IgD-negative memory B cell (primary cell): ENCODE measurements at regions not wholly inside any gene's neighbourhood (a gene's known extent, or its start where the extent isn't known, plus 50 kb on each side); places are given as distances from the start of the nearest gene placed in this dataset.

Experiments used
- H3K27ac Mint-ChIP-seq, 3 donors: one replicate each; pipeline ENCODE4 v1.8.0; 2020 to 2022; ENCODE audit warnings: mild to moderate bottlenecking in 3 of 3, mixed read lengths in 3 of 3, moderate library complexity in 1 of 3
- H3K27me3 Mint-ChIP-seq: one replicate; pipeline ENCODE4 v1.8.0; 2021; ENCODE audit warnings: mixed read lengths
- H3K36me3 Mint-ChIP-seq: one replicate; pipeline ENCODE4 v1.8.0; 2020; ENCODE audit warnings: mild to moderate bottlenecking, mixed read lengths
- H3K4me1 Mint-ChIP-seq, 3 donors: one replicate each; pipeline ENCODE4 v1.8.0; 2020 to 2022; ENCODE audit warnings: mixed read lengths in 3 of 3, mild to moderate bottlenecking in 1 of 3
- H3K4me3 Mint-ChIP-seq, 4 donors: one replicate each; pipeline ENCODE4 v1.8.0; 2020 to 2022; ENCODE audit warnings: mild to moderate bottlenecking in 4 of 4, mixed read lengths in 4 of 4, moderate library complexity in 3 of 4
- H3K9me3 Mint-ChIP-seq, 3 donors: one replicate each; pipeline ENCODE4 v1.8.0; 2020 to 2021; ENCODE audit warnings: mixed read lengths in 3 of 3, mild to moderate bottlenecking in 1 of 3

DNA sequence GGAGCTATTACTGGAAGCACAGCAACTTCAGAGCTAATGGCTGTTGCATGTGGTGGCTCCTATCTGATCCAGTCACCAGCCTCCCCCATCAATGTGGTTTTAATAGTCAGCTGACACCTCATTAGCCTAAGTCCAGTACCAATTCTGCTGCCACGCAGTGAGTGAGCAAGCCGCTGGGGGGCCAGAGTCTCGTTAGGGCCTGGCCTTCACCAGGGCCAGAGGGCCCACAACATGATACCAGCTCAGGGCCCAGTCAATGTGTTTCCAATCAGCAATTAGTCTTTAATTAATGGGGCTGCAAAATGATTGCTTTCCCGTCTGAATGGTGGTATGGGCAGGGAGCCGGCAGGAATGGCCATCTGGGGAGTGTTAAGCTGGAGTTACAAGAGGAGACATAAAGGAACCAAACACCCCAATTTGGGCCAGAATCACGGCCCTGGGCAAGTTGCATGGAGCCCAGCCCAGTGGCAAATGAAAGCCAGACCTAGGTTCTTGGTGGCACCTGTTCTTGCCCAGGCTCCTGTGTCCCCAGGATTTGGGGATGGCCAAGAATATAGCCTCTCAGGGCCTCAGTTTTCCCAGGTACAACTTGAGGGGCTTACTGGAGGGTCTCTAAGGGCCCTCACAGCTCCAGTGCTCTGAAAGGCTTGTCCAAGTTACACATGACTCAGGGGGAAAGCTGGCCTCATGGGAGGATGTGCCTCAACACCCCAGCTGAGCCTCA lies 119.2 kb downstream of the EFNB1 start:
- Mint-ChIP-seq H3K36me3 (no peaks in the 10 kb centered on the region), H3K4me1 (no peaks in the 10 kb centered on the region), H3K4me3 (no peak overlapping the region), H3K27me3 (peaks cover 7% of the 10 kb centered on the region), H3K27ac (no peak overlapping the region), H3K9me3 (no peaks in the 10 kb centered on the region)

DNA sequence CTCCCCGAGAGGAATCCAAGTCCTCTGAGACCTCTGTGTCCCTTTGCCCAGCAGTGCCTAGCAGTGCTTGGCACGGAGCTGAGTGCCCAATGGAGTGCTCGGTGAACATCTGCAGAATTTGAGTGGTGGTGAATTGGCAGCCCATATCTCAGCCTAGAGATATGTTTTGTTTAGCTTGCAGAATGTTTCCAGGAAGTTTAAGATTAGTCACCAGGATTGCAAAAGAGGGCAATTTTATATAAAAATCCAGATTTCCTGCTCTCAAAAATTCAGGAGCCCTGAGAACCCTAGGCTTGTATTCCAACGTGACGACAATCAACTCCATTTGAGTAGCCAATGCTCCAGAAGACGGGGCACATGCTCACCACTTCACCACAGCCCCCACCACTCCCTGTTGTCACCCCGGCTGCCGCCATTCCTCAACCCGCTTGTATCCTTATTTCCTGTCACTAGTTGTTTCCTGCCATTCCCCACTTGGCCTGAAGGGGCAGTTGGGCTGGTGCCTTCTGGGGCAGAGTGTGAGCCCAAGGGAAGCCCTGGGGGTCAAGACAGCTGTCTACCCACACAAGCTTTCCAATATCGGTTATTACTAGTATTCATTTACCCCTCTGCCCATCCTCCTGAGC lies 116.9 kb downstream of the EFNB1 start:
- Mint-ChIP-seq H3K27me3 (peaks cover 11% of the 10 kb centered on the region), H3K9me3 (no peaks in the 10 kb centered on the region), H3K4me3 (no peak overlapping the region), H3K4me1 (no peaks in the 10 kb centered on the region), H3K36me3 (no peaks in the 10 kb centered on the region), H3K27ac (no peak overlapping the region)

DNA sequence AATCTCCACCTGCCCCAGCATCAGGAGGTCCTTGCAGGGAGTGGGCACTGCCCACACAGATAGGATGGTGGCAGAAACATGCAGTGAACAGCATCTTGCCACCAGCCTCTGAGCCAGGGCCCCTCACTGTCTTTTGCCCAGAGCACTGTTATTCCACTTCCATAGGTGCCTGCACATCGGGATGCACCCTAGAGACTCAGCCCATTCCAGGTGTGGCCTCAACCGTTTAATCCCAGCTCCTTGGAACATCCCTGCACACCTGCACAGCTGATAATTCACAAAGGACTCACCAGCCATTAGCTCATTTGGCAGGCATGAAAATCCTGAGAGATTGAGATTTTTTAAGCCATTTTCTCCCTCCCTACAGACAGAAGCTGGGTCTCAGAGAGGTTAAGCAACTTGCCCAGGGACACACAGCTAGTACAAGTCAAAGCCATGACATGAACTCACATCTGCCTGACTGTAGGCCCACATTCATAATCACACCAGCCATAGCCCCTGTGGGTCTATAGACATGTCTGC lies 116.3 kb downstream of the EFNB1 start:
- H3K27me3 Mint-ChIP-seq, result peaks cover 12% of the 10 kb centered on the region
- no peaks in the 10 kb centered on the region for H3K36me3 Mint-ChIP-seq
- no peaks in the 10 kb centered on the region for H3K4me1 Mint-ChIP-seq
- no peak overlapping the region for H3K4me3 Mint-ChIP-seq
- H3K9me3 Mint-ChIP-seq, result no peaks in the 10 kb centered on the region
- H3K27ac Mint-ChIP-seq, result no peak overlapping the region

GRCh38 chrX:68944211-68944610 lies 115.4 kb downstream of the EFNB1 start:
- no peaks in the 10 kb centered on the region for H3K4me1 Mint-ChIP-seq
- H3K4me3 Mint-ChIP-seq, result no peak overlapping the region
- H3K36me3 Mint-ChIP-seq, result no peaks in the 10 kb centered on the region
- no peak overlapping the region for H3K27ac Mint-ChIP-seq
- peaks cover 13% of the 10 kb centered on the region for H3K27me3 Mint-ChIP-seq
- H3K9me3 Mint-ChIP-seq, result no peaks in the 10 kb centered on the region

GRCh38 chrX:68942840-68943239 lies 114.0 kb downstream of the EFNB1 start:
- H3K4me1 Mint-ChIP-seq, result no peaks in the 10 kb centered on the region
- H3K36me3 Mint-ChIP-seq, result no peaks in the 10 kb centered on the region
- no peaks in the 10 kb centered on the region for H3K9me3 Mint-ChIP-seq
- no peak overlapping the region for H3K4me3 Mint-ChIP-seq
- peaks cover 14% of the 10 kb centered on the region for H3K27me3 Mint-ChIP-seq
- no peak overlapping the region for H3K27ac Mint-ChIP-seq

DNA sequence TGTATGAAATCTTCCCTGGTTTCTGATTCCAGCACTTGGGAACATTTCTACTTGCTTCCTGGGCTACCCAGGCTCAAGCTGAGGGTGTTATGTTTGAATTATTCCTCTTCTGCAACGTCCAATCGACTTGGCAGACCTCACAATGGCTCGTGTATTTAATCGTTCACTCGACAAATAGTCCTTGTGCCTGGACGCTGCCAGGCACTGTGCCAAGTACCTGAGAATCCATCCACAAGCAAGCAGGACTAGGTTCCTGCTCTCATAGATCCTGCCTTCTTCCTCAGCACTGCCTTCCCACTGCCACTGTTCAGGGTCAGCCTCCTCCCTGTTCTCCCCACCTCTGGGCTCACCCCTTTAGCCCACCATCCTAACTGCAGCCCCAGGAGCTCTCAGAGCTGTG lies 113.3 kb downstream of the EFNB1 start:
- no peak overlapping the region for H3K4me3 Mint-ChIP-seq
- no peaks in the 10 kb centered on the region for H3K4me1 Mint-ChIP-seq
- H3K9me3 Mint-ChIP-seq, result no peaks in the 10 kb centered on the region
- no peak overlapping the region for H3K27ac Mint-ChIP-seq
- peaks cover 14% of the 10 kb centered on the region for H3K27me3 Mint-ChIP-seq
- H3K36me3 Mint-ChIP-seq, result no peaks in the 10 kb centered on the region

DNA sequence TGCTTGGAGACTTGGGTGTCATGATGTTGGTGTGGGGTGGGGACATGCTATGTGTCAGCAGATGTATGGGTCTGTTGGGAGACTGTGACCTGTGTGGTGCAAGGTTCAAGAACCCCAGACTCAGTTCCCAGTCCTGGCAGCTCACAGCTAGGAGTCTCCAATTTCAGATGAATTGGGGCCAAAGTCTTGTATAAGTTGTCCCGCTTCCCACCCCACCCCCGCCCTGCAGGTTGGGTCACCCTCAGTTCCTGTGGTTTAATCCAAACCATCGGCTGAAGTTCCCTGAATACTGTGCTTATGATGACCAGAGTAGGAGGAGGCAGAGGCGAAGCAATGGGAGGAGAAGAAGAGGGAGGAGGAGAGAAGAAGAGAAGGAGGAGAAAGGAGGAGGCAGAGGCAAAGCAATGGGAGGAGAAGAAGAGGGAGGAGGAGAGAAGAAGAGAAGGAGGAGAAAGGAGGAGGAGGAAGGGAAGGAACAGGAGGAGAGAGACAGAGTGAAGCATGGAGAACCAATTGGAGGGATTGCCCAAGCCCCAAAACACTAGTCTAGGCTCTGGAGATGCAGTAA lies 112.6 kb downstream of the EFNB1 start:
- H3K9me3 Mint-ChIP-seq, result no peaks in the 10 kb centered on the region

DNA sequence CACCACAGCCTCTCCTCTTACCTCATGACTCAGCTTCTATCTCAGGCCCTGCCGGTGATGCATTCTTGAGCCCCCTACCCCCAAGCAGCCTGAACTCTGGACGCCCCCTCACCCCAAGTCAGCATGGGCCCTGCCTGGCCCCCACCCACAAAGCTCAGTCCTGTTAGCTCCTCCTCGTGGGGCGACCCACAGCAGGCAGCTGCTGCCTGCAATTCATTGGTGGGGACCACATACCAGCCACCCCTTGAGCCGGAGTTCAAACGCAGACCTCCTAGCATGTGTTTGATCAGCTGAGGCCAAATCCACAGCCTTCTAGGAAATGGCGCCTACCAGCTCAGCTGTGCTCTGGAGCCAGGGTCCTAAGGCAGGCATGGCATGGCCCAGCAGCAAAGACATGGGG lies 111.8 kb downstream of the EFNB1 start:
- Mint-ChIP-seq H3K36me3 (no peaks in the 10 kb centered on the region), H3K9me3 (no peaks in the 10 kb centered on the region), H3K27me3 (peaks cover 14% of the 10 kb centered on the region), H3K27ac (no peak overlapping the region), H3K4me3 (no peak overlapping the region), H3K4me1 (no peaks in the 10 kb centered on the region)

More for the DNA sequence above, 112.6 kb downstream of the EFNB1 start:
- Mint-ChIP-seq H3K4me1 (no peaks in the 10 kb centered on the region), H3K4me3 (no peak overlapping the region), H3K27ac (no peak overlapping the region), H3K27me3 (peaks cover 14% of the 10 kb centered on the region), H3K36me3 (no peaks in the 10 kb centered on the region)

GRCh38 chrX:68939868-68940267 lies 111.0 kb downstream of the EFNB1 start:
- Mint-ChIP-seq H3K27me3 (peaks cover 14% of the 10 kb centered on the region), H3K27ac (no peak overlapping the region), H3K9me3 (no peaks in the 10 kb centered on the region), H3K4me1 (peaks cover 0 to 4% (median 0%) of the 10 kb centered on the region in 3 donors), H3K36me3 (no peaks in the 10 kb centered on the region), H3K4me3 (no peak overlapping the region)

DNA sequence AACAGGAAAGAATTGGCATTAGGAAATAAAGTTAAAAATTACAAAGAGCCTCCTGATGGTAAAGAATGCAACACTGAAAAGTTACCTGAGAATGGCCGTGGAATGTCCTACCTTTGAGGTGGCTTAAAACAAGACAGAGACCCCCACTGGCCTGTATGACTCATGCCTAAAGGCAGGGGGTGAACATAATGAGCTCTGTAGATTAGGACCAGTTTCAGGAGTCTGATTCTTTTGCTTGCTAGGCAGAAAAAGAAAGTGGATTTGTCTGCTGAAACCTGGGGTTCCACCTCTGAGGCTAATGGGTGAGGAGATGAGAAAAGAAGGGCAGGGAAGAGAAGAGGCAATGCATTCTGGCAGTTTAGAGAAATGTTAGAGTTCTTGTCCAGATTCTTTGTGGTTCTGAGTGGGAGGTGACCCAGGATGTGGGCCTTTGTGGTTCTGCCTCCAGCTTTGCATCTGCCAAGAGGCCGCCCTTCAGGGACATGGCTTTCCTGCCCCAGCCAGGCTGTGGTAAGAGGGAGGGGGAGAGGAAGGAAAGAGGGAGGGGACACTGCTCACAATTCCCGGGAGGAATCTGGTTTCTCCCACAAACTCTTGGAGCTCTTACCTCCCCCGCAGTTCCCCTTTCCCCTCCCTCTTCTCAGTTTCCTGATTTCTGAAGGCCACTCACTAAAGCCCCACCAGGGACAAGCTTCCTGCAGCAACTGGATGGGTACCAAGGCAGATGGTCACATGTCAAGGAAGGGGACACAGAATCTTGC lies 109.6 kb downstream of the EFNB1 start:
- no peak overlapping the region for H3K27ac Mint-ChIP-seq

GRCh38 chrX:68937581-68937980 lies 108.8 kb downstream of the EFNB1 start:
- Mint-ChIP-seq H3K27me3 (peaks cover 11% of the 10 kb centered on the region), H3K9me3 (no peaks in the 10 kb centered on the region), H3K4me1 (peaks cover 0 to 4% (median 0%) of the 10 kb centered on the region in 3 donors), H3K36me3 (no peaks in the 10 kb centered on the region), H3K4me3 (no peak overlapping the region), H3K27ac (no peak overlapping the region)

More for the DNA sequence above, 109.6 kb downstream of the EFNB1 start:
- peaks cover 11% of the 10 kb centered on the region for H3K27me3 Mint-ChIP-seq
- H3K9me3 Mint-ChIP-seq, result no peaks in the 10 kb centered on the region
- H3K4me1 Mint-ChIP-seq, result peaks cover 0 to 4% (median 0%) of the 10 kb centered on the region in 3 donors
- H3K4me3 Mint-ChIP-seq, result no peak overlapping the region
- no peaks in the 10 kb centered on the region for H3K36me3 Mint-ChIP-seq

DNA sequence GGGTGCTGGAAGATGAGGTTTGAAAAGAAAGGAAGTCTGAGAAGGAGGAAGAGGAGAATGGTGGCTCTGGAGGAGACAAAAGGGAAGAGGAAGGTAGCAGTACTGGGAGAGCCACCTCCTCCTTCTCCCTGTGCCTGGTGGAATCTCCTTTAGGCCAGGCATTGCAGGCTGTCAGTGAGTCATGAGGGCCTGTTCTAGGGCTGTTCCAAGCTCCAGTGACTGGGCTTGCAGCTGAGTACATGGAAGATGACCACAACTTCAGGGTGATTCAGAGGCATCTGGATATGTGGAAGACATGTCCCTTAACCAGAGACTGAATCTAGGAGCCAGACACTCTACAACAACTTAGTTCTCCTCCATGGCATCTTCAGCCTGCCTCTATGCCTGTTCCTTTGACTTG lies 107.8 kb downstream of the EFNB1 start:
- Mint-ChIP-seq H3K4me1 (peaks cover 0 to 4% (median 0%) of the 10 kb centered on the region in 3 donors), H3K9me3 (no peaks in the 10 kb centered on the region), H3K4me3 (no peak overlapping the region), H3K27me3 (peaks cover 7% of the 10 kb centered on the region), H3K36me3 (no peaks in the 10 kb centered on the region), H3K27ac (no peak overlapping the region)

- H3K4me1 Mint-ChIP-seq, result peaks cover 0 to 4% (median 0%) of the 10 kb centered on the region in 3 donors
- no peak overlapping the region for H3K4me3 Mint-ChIP-seq
- no peaks in the 10 kb centered on the region for H3K9me3 Mint-ChIP-seq
- H3K27me3 Mint-ChIP-seq, result peaks cover 7% of the 10 kb centered on the region
- H3K36me3 Mint-ChIP-seq, result no peaks in the 10 kb centered on the region
- H3K27ac Mint-ChIP-seq, result no peak overlapping the region
Measured at GRCh38 chrX:68936126-68936525, 107.3 kb downstream of the EFNB1 start.

GRCh38 chrX:68935362-68935761 lies 106.5 kb downstream of the EFNB1 start:
- Mint-ChIP-seq H3K9me3 (no peaks in the 10 kb centered on the region), H3K4me3 (no peak overlapping the region), H3K4me1 (peaks cover 0 to 4% (median 0%) of the 10 kb centered on the region in 3 donors), H3K36me3 (no peaks in the 10 kb centered on the region), H3K27ac (no peak overlapping the region), H3K27me3 (peaks cover 6% of the 10 kb centered on the region)

DNA sequence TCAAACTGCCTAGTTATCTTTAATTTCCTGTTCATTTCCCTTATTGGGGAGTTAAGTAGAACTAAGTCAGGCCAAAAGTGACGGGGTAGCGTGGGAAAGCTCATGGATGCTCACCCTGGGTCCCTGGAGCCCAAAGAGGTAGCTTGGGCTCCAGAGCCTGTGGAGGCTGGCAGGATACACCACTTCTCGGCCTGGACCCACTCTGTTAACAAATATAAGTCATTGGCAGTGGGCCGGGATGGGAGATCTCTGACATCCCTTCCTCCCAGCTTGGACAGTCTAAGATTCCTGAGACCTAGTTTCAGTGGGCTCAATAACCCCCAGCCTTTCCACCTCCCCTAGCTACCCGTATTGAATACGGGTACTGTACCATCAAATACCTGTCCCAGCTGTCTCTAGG lies 106.1 kb downstream of the EFNB1 start:
- Mint-ChIP-seq H3K36me3 (no peaks in the 10 kb centered on the region), H3K27ac (no peak overlapping the region), H3K9me3 (no peaks in the 10 kb centered on the region), H3K27me3 (peaks cover 7% of the 10 kb centered on the region), H3K4me1 (peaks cover 0 to 4% (median 0%) of the 10 kb centered on the region in 3 donors), H3K4me3 (no peak overlapping the region)
